GM12875 (cell line): ENCODE measurements at regions not wholly inside any gene's neighbourhood (a gene's known extent, or its start where the extent isn't known, plus 50 kb on each side); places are given as distances from the start of the nearest gene placed in this dataset.

ENCODE experiments used
- H3K4me3 ChIP-seq: one replicate; pipeline ENCODE4 v1.5.1; 2011; ENCODE audit warnings: low read depth, low read length, control low read depth
- CTCF ChIP-seq: IDR thresholded peaks from 2 replicates; pipeline ENCODE4 v1.5.1; 2011; ENCODE audit warnings: low read depth, mild to moderate bottlenecking, control low read depth, inconsistent platforms, low read length, moderate library complexity, borderline replicate concordance; ENCODE audit not compliant: insufficient read depth

- TF ChIP-seq CTCF = no peak
- H3K4me3 ChIP-seq = no peak overlapping the region
Measured at GRCh38 chr5:115350894-115351293, 54.4 kb upstream of the CCDC112 start.

GRCh38 chr5:115349001-115349817 lies 52.8 kb upstream of the CCDC112 start:
- no peak overlapping the region for H3K4me3 ChIP-seq
- TF ChIP-seq CTCF = no peak

DNA sequence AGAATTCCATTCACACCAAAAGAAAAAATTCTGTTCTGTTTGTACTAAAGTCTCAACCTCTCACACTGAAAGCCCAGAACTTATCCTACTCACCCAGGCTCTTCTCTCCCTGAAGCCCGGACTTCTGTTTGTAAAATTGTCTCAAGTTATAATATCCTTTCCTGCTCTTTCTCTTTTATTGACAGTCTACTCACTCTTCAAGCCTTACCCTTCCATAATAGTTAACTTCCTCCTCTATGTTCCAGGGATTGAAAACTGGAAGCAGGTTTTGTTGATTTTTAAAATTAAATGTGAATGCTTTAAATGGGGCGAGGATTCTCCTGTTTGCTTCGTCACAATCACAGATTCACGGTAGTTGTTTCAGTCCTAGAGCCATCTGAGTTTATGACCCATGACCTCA lies 51.7 kb upstream of the CCDC112 start:
- no peak overlapping the region for H3K4me3 ChIP-seq

More for the DNA sequence above, 51.7 kb upstream of the CCDC112 start:
- no peak for TF ChIP-seq CTCF
